Fibroblast of lung (primary cell): ENCODE measurements at regions not wholly inside any gene's neighbourhood (a gene's known extent, or its start where the extent isn't known, plus 50 kb on each side); places are given as distances from the start of the nearest gene placed in this dataset.
"Not testable (repeated sequence)": the region's sequence is repeated elsewhere in the genome, so short reads cannot be mapped to it uniquely, and the experiment has no call there.

Experiments used
- DNase-seq, 2 donors: peaks; one replicate each; pipeline versions ENCODE4 v3.0.0 to v3.0.0-alpha.2; 2010; ENCODE audit warnings: low read depth in 2 of 2
- H2AFZ ChIP-seq: 2 replicates; pipeline ENCODE4 v1.5.1; 2012; ENCODE audit warnings: low read length, control low read depth, inconsistent platforms
- H3K27ac ChIP-seq: 2 replicates; pipeline ENCODE4 v1.5.1; 2011; ENCODE audit warnings: low read length, control low read depth; ENCODE audit not compliant: insufficient read depth
- H3K27me3 ChIP-seq: 2 replicates; pipeline ENCODE4 v1.5.1; 2011; ENCODE audit warnings: mild to moderate bottlenecking, low read length; ENCODE audit not compliant: control insufficient read depth, insufficient read depth
- H3K36me3 ChIP-seq: 2 replicates; pipeline ENCODE4 v1.5.1; 2011; ENCODE audit warnings: low read length; ENCODE audit not compliant: control insufficient read depth, insufficient read depth
- H3K4me1 ChIP-seq: 2 replicates; pipeline ENCODE4 v1.5.1; 2011; ENCODE audit warnings: low read length; ENCODE audit not compliant: control insufficient read depth, insufficient read depth; ENCODE audit errors: extremely low read depth
- H3K4me2 ChIP-seq: 2 replicates; pipeline ENCODE4 v1.5.1; 2011; ENCODE audit warnings: low read length, control low read depth; ENCODE audit not compliant: insufficient read depth; ENCODE audit errors: extremely low read depth
- H3K4me3 ChIP-seq, 4 experiments: fragments of 200-600 bp in 1 of 4; sonication (generic) in 1 of 4; replicated peaks in 1 of 4; 2 replicates each; pipeline ENCODE4 v1.5.1; 2011 to 2016; ENCODE audit warnings: low read length in 4 of 4, low read depth in 3 of 4, mild to moderate bottlenecking in 3 of 4, control low read depth in 2 of 4, inconsistent platforms in 1 of 4, mixed read lengths in 1 of 4; ENCODE audit not compliant: insufficient read depth in 1 of 4; ENCODE audit errors: control extremely low read depth in 1 of 4
- H3K79me2 ChIP-seq: 2 replicates; pipeline ENCODE4 v1.5.1; 2012; ENCODE audit warnings: mild to moderate bottlenecking, low read length, inconsistent platforms; ENCODE audit not compliant: control insufficient read depth, insufficient read depth
- H3K9ac ChIP-seq: 2 replicates; pipeline ENCODE4 v1.5.1; 2011; ENCODE audit warnings: mild to moderate bottlenecking, low read length, control low read depth; ENCODE audit not compliant: insufficient read depth
- H3K9me3 ChIP-seq: 2 replicates; pipeline ENCODE4 v1.5.1; 2012; ENCODE audit warnings: low read depth, low read length; ENCODE audit not compliant: control insufficient read depth, insufficient read depth
- H4K20me1 ChIP-seq: 2 replicates; pipeline ENCODE4 v1.5.1; 2011; ENCODE audit warnings: low read length; ENCODE audit not compliant: control insufficient read depth, insufficient read depth; ENCODE audit errors: extremely low read depth
- EZH2 ChIP-seq: IDR thresholded peaks from 2 replicates; pipeline ENCODE4 v1.5.1; 2012; ENCODE audit warnings: low read length, control low read depth, mild to moderate bottlenecking; ENCODE audit errors: missing control alignments
- TF ChIP-seq, protein P1 (sequence below), 2 donors: IDR thresholded peaks in 1 of 2; conservative IDR thresholded peaks in 1 of 2; 1 replicate in 1 of 2; 2 replicates in 1 of 2; pipeline ENCODE4 v1.5.1; 2011 to 2012; ENCODE audit warnings: low read length in 2 of 2, control low read depth in 1 of 2, inconsistent platforms in 1 of 2, low read depth in 1 of 2, mild to moderate bottlenecking in 1 of 2

DNA sequence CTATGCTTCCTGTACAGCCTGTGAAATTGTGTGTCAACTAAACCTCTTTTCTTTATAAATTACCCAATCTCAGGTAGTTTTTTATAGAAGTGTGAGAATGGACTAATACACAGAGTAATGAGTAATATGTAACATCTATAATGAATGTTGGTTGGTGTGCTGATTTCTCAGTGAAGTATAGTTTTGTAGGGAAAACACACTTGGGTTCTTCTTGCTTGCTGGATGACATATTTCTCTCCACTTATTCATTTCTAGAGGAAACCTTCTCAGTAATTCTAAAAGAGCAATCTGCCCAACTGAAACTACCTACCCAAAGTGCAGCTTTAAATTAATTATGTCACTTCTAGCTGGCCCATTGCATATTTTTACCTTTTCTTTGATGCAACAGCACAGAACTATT lies 81.1 kb upstream of the RORB start:
- TF ChIP-seq EZH2, result no peak
- TF ChIP-seq, protein P1, sequence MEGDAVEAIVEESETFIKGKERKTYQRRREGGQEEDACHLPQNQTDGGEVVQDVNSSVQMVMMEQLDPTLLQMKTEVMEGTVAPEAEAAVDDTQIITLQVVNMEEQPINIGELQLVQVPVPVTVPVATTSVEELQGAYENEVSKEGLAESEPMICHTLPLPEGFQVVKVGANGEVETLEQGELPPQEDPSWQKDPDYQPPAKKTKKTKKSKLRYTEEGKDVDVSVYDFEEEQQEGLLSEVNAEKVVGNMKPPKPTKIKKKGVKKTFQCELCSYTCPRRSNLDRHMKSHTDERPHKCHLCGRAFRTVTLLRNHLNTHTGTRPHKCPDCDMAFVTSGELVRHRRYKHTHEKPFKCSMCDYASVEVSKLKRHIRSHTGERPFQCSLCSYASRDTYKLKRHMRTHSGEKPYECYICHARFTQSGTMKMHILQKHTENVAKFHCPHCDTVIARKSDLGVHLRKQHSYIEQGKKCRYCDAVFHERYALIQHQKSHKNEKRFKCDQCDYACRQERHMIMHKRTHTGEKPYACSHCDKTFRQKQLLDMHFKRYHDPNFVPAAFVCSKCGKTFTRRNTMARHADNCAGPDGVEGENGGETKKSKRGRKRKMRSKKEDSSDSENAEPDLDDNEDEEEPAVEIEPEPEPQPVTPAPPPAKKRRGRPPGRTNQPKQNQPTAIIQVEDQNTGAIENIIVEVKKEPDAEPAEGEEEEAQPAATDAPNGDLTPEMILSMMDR (conservative IDR thresholded peaks at IDR 0.05 in 1 of 2, IDR thresholded peaks at IDR 0.05 in 1 of 2; ENCODE audit: low read depth in 1 of 2, low read length in 2 of 2), result no peak
- no peak for DNase-seq
- no peaks in the 10 kb centered on the region for H3K36me3 ChIP-seq
- no peak overlapping the region for H3K4me3 ChIP-seq
- H3K4me1 ChIP-seq, result no peaks in the 10 kb centered on the region
- H3K27ac ChIP-seq, result no peak overlapping the region
- H2AFZ ChIP-seq, result no peak overlapping the region
- no peak overlapping the region for H3K9ac ChIP-seq
- H3K79me2 ChIP-seq, result no peaks in the 10 kb centered on the region
- no peak overlapping the region for H3K4me2 ChIP-seq
- H4K20me1 ChIP-seq, result no peaks in the 10 kb centered on the region
- no peaks in the 10 kb centered on the region for H3K9me3 ChIP-seq
- H3K27me3 ChIP-seq, result no peaks in the 10 kb centered on the region

DNA sequence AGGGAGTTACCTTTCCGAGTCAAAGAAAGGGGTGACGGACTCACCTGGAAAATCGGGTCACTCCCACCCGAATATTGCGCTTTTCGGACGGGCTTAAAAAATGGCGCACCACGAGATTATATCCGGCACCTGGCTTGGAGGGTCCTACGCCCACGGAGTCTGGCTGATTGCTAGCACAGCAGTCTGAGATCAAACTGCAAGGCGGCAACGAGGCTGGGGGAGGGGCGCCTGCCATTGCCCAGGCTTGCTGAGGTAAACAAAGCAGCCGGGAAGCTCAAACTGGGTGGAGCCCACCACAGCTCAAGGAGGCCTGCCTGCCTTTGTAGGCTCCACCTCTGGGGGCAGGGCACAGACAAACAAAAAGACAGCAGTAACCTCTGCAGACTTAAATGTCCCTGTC lies 72.6 kb upstream of the RORB start:
- not testable (repeated sequence) for H3K4me3 ChIP-seq, H3K27me3 ChIP-seq, H3K27ac ChIP-seq, H4K20me1 ChIP-seq, H3K79me2 ChIP-seq, H3K9ac ChIP-seq, H2AFZ ChIP-seq, H3K9me3 ChIP-seq, DNase-seq, H3K4me1 ChIP-seq, H3K4me2 ChIP-seq, H3K36me3 ChIP-seq

DNA sequence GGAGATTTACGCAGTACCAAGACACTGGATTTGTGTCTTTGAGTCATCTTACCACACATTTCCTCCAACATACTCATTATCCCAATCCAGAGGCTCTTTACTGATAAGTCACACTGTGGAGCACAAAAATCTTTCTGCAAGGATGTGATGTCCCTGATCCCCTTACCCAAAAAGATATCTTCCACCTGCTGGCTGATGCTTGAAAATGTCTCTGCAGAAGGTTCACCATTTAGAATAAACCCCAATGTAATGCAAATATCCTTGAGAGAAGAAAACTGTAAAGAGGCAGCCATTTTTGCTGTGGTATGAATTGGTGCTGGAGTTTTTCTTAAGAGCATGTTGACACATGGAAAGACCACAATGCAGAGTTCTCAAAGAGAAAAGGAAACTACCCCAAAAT lies 65.7 kb upstream of the RORB start:
- no peak overlapping the region for H2AFZ ChIP-seq
- TF ChIP-seq EZH2, result no peak
- TF ChIP-seq, protein P1 (conservative IDR thresholded peaks at IDR 0.05 in 1 of 2, IDR thresholded peaks at IDR 0.05 in 1 of 2; ENCODE audit: low read depth in 1 of 2, low read length in 2 of 2), result no peak
- H3K9ac ChIP-seq, result no peak overlapping the region

More for the DNA sequence above, 65.7 kb upstream of the RORB start:
- Histone ChIP-seq H3K79me2 (no peaks in the 10 kb centered on the region), H4K20me1 (no peaks in the 10 kb centered on the region), H3K36me3 (no peaks in the 10 kb centered on the region), H3K4me2 (no peak overlapping the region), H3K27ac (no peak overlapping the region), H3K4me1 (no peaks in the 10 kb centered on the region), H3K27me3 (no peaks in the 10 kb centered on the region), H3K9me3 (no peaks in the 10 kb centered on the region), H3K4me3 (no peak overlapping the region)
- no peak for DNase-seq
